SK-N-SH (cell line): ENCODE measurements at regions not wholly inside any gene's neighbourhood (a gene's known extent, or its start where the extent isn't known, plus 50 kb on each side); places are given as distances from the start of the nearest gene placed in this dataset.

Experiments
- POLR2AphosphoS5 ChIP-seq: IDR thresholded peaks from 2 replicates; pipeline ENCODE4 v1.6.1; 2012; ENCODE audit warnings: low read depth, low read length
- TAF1 ChIP-seq: IDR thresholded peaks from 2 replicates; pipeline ENCODE4 v1.6.1; 2012; ENCODE audit warnings: low read depth, mild to moderate bottlenecking, low read length, moderate library complexity, borderline replicate concordance

DNA sequence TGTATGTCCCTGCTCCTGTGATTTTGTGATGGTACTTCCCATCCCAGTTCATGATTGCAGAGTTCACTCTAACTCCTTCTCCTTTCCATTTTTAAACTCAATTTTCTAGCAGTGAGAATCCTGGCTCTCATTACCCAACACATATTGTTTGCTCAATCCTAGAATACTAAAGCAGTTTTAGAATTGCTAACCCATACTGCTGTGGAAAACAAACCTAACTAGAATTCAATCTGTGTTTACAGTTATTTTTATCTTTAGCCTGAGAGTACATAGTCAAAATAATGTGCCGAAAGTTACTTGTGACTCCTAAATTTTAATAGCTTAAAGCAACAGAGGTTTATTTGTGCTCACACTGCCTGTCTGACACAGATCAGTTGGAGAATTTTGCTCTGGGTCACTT lies 508.0 kb downstream of the AACS start:
- no peak for TF ChIP-seq TAF1
- TF ChIP-seq POLR2AphosphoS5 = no peak
